IPS DF 6.9 (cell line): ENCODE measurements at regions not wholly inside any gene's neighbourhood (a gene's known extent, or its start where the extent isn't known, plus 50 kb on each side); places are given as distances from the start of the nearest gene placed in this dataset.

Source experiments
- DNase-seq: peaks from one replicate; pipeline ENCODE4 v3.0.0-alpha.2; 2013; ENCODE audit warnings: low read depth, low spot score
- H3K27ac ChIP-seq: one replicate; pipeline ENCODE4 v1.5.1; 2013; ENCODE audit warnings: low read length, control low read depth
- H3K27me3 ChIP-seq: 2 replicates; pipeline ENCODE4 v1.6.1; 2013; ENCODE audit warnings: mild to moderate bottlenecking, low read length; ENCODE audit not compliant: control insufficient read depth, insufficient read depth
- H3K36me3 ChIP-seq: 2 replicates; pipeline ENCODE4 v1.6.1; 2013; ENCODE audit warnings: low read length; ENCODE audit not compliant: control insufficient read depth, insufficient read depth
- H3K4me1 ChIP-seq: 2 replicates; pipeline ENCODE4 v1.6.1; 2013; ENCODE audit warnings: low read length; ENCODE audit not compliant: control insufficient read depth, insufficient read depth
- H3K4me3 ChIP-seq: 2 replicates; pipeline ENCODE4 v1.5.1; 2013; ENCODE audit warnings: mild to moderate bottlenecking, low read length
- H3K9me3 ChIP-seq: 2 replicates; pipeline ENCODE4 v1.6.1; 2013; ENCODE audit warnings: low read length, inconsistent platforms; ENCODE audit not compliant: control insufficient read depth, insufficient read depth
- WGBS: extraction: QIAGEN DNeasy Blood & Tissue Kit; methylation state at CpG from one replicate; pipeline ENCODE4 v1.1.7; 2013; ENCODE audit warnings: mixed read lengths, missing lambda C conversion rate; ENCODE audit not compliant: insufficient read length, insufficient coverage; 5-methylcytosine and 5-hydroxymethylcytosine counted together

DNA sequence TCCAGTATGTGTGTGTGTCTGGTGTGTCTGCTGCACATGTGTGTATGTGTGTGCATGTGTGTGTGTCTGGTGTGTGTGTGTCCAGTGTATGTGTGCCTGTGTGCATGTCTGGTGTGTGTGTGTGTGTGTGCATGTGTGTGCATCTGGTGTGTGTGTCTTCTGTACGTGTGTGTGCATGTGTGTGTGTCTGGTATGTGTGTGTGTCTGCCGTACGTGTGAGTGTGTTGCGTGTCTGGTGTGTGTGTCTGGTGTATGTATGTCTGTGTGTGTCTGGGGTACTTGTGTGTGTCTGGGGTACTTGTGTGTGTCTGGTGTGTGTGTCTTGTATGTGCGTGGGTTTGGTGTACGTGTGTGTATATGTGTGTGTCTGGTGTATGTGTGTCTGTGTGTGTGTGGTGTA is 289.1 kb upstream of the SHH start:
- H3K9me3 ChIP-seq = peaks cover 19% of the 10 kb centered on the region
- no peak overlapping the region for H3K27ac ChIP-seq
- H3K4me3 ChIP-seq = no peak overlapping the region
- DNase-seq = no peak
- H3K27me3 ChIP-seq = no peaks in the 10 kb centered on the region
- no peaks in the 10 kb centered on the region for H3K36me3 ChIP-seq
- WGBS = 100% methylated on average over 2 of the region's 6 CpGs
- H3K4me1 ChIP-seq = no peaks in the 10 kb centered on the region

DNA sequence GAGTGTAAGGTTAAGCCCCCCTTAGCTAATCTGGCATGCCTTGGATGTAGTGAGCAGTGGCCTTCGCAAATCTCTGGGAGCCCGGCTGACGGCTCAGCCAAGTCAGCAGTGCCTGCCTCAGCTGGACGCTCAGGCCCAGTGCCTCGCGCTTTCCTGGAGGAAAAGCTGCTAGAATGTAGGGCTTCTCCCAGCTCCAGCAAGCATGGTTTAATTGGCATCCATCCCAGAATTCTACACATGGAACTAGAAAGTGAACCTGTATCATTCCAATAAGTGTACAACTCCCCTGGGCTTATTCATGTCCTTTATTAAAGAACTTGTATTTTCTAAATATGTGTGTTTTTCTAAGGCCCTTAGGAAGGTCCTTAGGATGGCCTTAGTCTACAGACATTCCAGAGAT is 287.8 kb upstream of the SHH start:
- Histone ChIP-seq H3K27me3 (no peaks in the 10 kb centered on the region), H3K4me3 (no peak overlapping the region), H3K4me1 (no peaks in the 10 kb centered on the region), H3K36me3 (no peaks in the 10 kb centered on the region), H3K9me3 (peaks cover 26% of the 10 kb centered on the region), H3K27ac (no peak overlapping the region)
- WGBS = no CpG with 5 or more reads among the region's 6 CpGs
- DNase-seq = no peak

DNA sequence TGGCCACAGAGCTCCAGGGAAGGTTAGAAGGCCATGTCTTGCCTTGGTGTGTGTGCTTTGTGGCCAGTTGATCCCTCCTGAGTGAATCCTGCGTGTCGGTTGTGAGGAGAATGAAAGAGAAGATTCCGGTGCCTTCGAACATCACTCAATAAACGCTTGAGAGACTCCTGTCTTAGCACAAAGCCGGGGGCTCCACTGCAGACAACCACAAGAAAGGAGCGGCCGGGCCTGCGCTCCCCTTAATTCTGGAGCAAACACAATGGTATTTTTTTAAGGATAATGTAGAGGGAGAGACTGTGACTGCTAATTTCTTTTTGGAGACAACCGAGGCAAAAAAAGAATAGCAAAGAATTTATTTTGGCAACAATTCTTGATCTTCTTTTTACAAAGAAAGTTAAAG is 286.8 kb upstream of the SHH start:
- no peaks in the 10 kb centered on the region for H3K36me3 ChIP-seq
- H3K27ac ChIP-seq = no peak overlapping the region
- peaks cover 30% of the 10 kb centered on the region for H3K9me3 ChIP-seq
- H3K4me1 ChIP-seq = no peaks in the 10 kb centered on the region
- DNase-seq = no peak
- WGBS = no CpG with 5 or more reads among the region's 10 CpGs
- no peak overlapping the region for H3K4me3 ChIP-seq
- no peaks in the 10 kb centered on the region for H3K27me3 ChIP-seq

DNA sequence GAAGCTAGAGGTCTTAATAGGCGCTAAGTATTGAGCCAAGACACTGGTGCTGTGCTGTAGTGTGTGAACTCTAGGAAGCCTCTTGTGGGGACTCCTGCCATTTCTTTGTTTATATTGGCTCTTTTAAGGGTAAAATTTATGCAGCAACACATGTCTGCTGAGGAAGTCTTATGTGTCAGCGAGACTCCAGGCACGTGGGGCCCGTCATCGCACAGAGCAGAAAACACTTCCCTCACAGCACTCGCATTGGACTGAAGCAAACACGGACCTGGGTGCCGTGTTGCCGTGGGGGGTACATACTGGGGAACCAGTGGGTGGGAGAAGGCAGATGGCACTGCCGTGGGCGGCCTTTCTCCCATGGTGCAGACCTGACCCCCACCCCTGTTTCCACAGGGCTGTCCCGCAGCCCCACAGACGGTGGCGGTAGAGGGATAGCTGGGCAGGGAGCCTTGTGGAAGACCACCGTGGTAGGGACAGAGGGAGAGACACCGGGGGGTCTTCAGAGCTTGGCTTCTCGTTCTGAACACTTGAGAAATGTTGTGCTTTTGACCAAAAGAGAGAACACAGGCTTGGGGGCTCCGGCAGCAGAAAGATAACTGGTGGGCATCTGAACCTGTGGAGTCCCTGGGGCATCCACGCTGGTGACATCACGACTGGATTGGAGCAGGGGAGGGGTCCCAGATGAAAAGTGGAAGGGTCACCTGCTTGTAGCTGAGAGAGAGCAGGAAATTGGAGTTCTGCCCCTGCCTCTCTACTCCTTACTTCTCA is 284.7 kb upstream of the SHH start:
- Histone ChIP-seq H3K9me3 (peaks cover 35% of the 10 kb centered on the region), H3K4me1 (no peaks in the 10 kb centered on the region), H3K27ac (no peak overlapping the region), H3K36me3 (no peaks in the 10 kb centered on the region), H3K4me3 (no peak overlapping the region), H3K27me3 (no peaks in the 10 kb centered on the region)
- no peak for DNase-seq
- WGBS = no CpG with 5 or more reads among the region's 20 CpGs

DNA sequence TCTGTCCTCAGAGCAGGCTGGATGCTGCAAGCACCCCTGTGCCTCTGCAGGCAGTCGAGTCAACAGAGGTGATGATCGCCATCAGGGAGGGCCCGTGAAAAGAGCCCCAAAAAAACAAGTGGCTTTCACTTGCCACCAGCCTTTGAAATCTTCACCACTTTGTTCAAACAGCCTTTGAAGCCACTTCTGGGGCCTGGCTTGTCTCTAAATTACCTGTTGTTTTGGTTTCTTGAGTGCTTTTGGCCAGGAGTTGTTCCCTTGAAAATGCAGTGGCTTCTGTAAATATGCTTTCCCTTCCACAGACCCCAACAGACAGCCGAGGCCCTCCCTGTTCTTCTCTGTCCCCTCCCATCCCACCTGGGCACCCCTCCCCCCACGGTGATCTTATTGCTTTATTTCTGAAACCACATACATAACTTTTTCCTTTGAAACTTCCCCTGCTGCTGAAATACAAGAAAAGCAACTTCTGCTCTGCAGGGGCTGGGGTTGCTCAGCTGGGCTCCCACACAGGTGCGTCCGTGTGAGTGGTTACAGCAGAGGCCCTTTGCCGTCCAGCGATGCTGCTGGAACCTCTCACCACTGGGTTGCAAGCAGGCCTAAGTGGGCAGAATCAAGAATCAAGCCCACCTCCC is 283.8 kb upstream of the SHH start:
- no CpG with 5 or more reads among the region's 9 CpGs for WGBS

DNA sequence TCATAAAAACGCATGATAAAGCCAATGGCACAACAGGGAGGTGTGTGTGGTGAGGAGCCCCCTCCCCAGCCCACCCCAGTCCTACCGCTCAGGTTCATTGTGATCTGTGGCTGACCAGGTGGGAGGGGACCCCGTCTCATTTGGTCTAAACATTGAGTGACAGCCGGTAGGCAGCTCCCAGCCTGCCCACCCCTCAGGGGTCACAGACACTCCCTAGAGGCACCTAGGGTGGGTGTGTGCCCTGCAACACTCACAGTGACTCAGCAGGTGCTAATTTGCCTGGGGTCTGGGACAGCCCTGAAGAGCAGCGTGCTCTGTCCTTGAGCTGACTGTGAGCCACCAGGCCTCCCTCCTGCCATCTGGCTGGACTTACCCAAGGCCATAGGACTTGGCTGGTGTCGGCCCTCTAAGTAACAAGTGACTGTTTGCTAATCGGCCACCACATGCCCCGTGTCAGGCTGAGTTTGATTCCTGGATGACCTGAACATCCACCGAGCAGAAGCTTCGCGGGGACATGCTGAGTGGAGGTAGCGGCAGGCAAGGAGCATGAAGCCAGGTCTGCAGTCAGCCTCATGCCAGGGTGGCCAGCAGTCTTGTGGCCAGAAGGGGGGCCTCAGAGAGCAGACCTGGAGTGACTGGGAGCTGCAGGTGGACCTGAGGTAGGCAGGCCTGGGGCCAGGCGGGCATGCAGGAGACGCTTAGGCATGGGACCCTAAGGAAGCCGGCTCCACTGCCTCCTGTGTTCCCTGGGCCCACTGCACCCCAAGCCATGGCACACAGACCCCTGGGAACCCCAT is 282.3 kb upstream of the SHH start:
- Histone ChIP-seq H3K4me1 (no peaks in the 10 kb centered on the region), H3K4me3 (no peak overlapping the region), H3K27me3 (no peaks in the 10 kb centered on the region), H3K36me3 (no peaks in the 10 kb centered on the region), H3K9me3 (peaks cover 41% of the 10 kb centered on the region), H3K27ac (no peak overlapping the region)
- WGBS = no CpG with 5 or more reads among the region's 15 CpGs
- DNase-seq = no peak

More for the DNA sequence above, 283.8 kb upstream of the SHH start:
- H3K4me1 ChIP-seq = no peaks in the 10 kb centered on the region
- no peaks in the 10 kb centered on the region for H3K36me3 ChIP-seq
- no peak overlapping the region for H3K4me3 ChIP-seq
- H3K27ac ChIP-seq = no peak overlapping the region
- H3K27me3 ChIP-seq = no peaks in the 10 kb centered on the region
- H3K9me3 ChIP-seq = peaks cover 39% of the 10 kb centered on the region
- DNase-seq = no peak

DNA sequence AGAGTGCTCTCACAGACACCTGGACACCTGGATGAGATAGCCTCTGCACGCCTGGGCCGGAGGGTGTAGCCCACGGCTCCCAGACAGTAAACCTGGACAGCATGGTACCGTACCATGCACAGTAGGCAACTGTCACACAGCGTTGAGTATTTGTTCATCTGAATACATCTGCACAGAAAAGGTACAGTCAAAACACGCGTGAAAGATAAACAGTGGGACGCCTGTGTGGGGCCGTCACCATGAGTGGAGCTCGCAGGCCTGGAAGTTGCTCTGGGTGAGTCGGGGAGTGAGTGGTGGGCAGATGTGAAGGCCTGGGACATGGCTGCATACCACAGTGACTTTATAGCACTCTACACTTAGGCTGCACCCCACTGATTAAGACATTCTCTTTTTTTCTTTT is 280.0 kb upstream of the SHH start:
- Histone ChIP-seq H3K27ac (no peak overlapping the region), H3K4me3 (no peak overlapping the region), H3K36me3 (no peaks in the 10 kb centered on the region), H3K4me1 (no peaks in the 10 kb centered on the region), H3K9me3 (peaks cover 43% of the 10 kb centered on the region), H3K27me3 (no peaks in the 10 kb centered on the region)
- no CpG with 5 or more reads among the region's 11 CpGs for WGBS
- no peak for DNase-seq

DNA sequence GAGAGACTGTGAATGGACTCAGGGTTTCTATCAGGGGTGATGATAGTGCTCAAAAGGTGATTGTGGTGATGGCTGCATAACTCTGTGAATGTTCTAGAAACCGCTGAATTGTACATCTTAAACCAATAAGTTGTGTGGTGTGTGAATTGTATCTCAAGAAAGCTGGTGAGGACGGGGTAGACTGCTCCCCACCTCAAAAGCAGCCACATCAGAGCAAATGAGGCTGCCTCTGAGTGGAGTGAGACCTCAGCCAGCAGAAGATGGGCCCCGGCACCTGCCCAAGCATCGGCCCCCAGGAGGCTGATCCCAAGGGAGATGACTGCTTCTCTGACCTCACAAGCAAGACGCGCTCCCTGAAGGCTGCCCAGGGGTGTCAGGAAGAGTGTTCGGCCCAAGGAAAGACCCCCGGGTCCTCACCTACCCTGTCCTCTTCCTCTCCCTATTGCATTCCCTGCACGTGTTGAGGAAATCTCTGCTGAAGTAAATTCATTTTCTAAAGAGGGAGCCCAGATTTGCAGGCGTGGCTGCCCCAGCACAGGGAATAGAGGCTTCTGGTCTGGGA is 279.3 kb upstream of the SHH start:
- Histone ChIP-seq H3K36me3 (no peaks in the 10 kb centered on the region), H3K4me3 (no peak overlapping the region), H3K27ac (no peak overlapping the region), H3K9me3 (peaks cover 42% of the 10 kb centered on the region), H3K4me1 (no peaks in the 10 kb centered on the region), H3K27me3 (no peaks in the 10 kb centered on the region)
- WGBS = no CpG with 5 or more reads among the region's 10 CpGs
- DNase-seq = no peak

DNA sequence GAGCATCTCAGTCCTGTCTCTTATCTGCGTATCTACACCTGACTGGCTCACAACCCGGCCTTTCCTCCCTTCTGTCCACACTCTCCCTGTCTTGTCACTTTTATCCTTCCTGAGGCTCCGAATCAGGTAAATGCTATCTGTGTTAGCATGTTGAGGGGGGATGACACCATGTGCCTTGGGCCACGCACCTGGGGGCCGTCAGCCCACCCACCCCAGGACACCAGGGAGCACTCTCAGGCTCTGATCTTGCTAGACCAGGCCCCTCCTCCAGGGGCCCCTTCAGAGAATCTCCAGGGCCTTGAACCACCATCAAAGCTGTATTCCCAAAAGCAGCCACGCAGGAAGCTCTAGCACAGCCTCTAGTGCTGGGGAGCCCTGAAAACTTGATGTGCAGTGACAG is 278.7 kb upstream of the SHH start:
- H3K27ac ChIP-seq = no peak overlapping the region
- no peaks in the 10 kb centered on the region for H3K27me3 ChIP-seq
- no peak overlapping the region for H3K4me3 ChIP-seq
- DNase-seq = no peak
- no peaks in the 10 kb centered on the region for H3K36me3 ChIP-seq
- H3K4me1 ChIP-seq = no peaks in the 10 kb centered on the region
- peaks cover 41% of the 10 kb centered on the region for H3K9me3 ChIP-seq
- no CpG with 5 or more reads among the region's 6 CpGs for WGBS

DNA sequence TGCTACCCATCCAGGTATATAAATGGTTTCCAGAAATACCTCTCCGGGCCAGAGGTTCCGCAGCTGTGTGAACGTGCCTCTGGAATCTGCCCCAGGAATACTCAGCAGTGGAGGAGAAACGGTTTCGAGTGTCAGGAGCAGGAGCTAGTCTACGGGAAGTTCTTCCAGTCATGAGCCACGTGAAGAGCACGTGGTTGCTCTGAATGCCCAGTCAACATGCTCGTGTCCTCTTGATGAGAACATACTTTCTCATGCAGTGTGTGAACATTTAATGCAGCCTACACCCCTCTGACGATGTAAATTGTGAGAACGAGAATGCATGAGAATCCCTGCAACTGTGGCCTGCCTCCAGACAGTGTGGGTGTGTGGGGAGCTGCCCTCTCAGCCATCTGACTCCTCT is 277.0 kb upstream of the SHH start:
- Histone ChIP-seq H3K4me3 (no peak overlapping the region), H3K4me1 (no peaks in the 10 kb centered on the region), H3K9me3 (peaks cover 27% of the 10 kb centered on the region), H3K36me3 (no peaks in the 10 kb centered on the region), H3K27me3 (no peaks in the 10 kb centered on the region), H3K27ac (no peak overlapping the region)
- DNase-seq = no peak
- WGBS = no CpG with 5 or more reads among the region's 11 CpGs
